A673 (cell line): ENCODE measurements at regions not wholly inside any gene's neighbourhood (a gene's known extent, or its start where the extent isn't known, plus 50 kb on each side); places are given as distances from the start of the nearest gene placed in this dataset.

ENCODE experiments used
- BruUV-seq: library from RNA; stranded (reverse); fragments of 400-500 nt; replicated peaks from 2 replicates; lab custom pipeline; 2021; lab: Mats Ljungman, UMichigan
- CTCF ChIA-PET: fragments of 300-600 bp; sonication (Branson Sonifier 250); formaldehyde crosslinking; loops from one replicate; lab custom pipeline; 2022; ENCODE audit warnings: antibody characterized with exemption; lab: Charles Lee
- POLR2A ChIA-PET: fragments of 300-600 bp; sonication (Branson Sonifier 250); formaldehyde crosslinking; loops from one replicate; lab custom pipeline; 2022; ENCODE audit warnings: antibody characterized with exemption; ENCODE audit not compliant: low non-redundant PET; lab: Charles Lee
- DNase-seq: peaks from one replicate; pipeline ENCODE4 v3.0.0-alpha.2; 2015; ENCODE audit warnings: low spot score
- H3K27ac ChIP-seq: fragments of 200-600 bp; sonication (generic); 2 replicates; pipeline ENCODE4 v1.5.1; 2016; ENCODE audit warnings: mixed run types, low read depth, mild to moderate bottlenecking, mixed read lengths, antibody characterized with exemption, low read length; ENCODE audit not compliant: poor library complexity, severe bottlenecking
- H3K27me3 ChIP-seq: fragments of 200-600 bp; sonication (generic); replicated peaks from 2 replicates; pipeline ENCODE4 v1.6.1; 2017; ENCODE audit warnings: mixed run types, low read depth, mild to moderate bottlenecking, mixed read lengths, antibody characterized with exemption, low read length; ENCODE audit not compliant: insufficient read depth, poor library complexity
- H3K36me3 ChIP-seq: fragments of 200-600 bp; sonication (generic); 2 replicates; pipeline ENCODE4 v1.6.1; 2016; ENCODE audit warnings: mixed run types, mild to moderate bottlenecking, mixed read lengths, antibody characterized with exemption, low read length; ENCODE audit not compliant: insufficient read depth, poor library complexity, severe bottlenecking
- H3K4me1 ChIP-seq: fragments of 200-600 bp; sonication (generic); 2 replicates; pipeline ENCODE4 v1.6.1; 2017; ENCODE audit warnings: mixed run types, mild to moderate bottlenecking, mixed read lengths, antibody characterized with exemption, low read length; ENCODE audit not compliant: insufficient read depth, poor library complexity, severe bottlenecking
- H3K4me3 ChIP-seq: fragments of 200-600 bp; sonication (generic); 2 replicates; pipeline ENCODE4 v1.5.1; 2016; ENCODE audit warnings: low read depth, mixed run types, mild to moderate bottlenecking, mixed read lengths, low read length; ENCODE audit not compliant: poor library complexity, severe bottlenecking
- H3K9me3 ChIP-seq: fragments of 200-600 bp; sonication (generic); 2 replicates; pipeline ENCODE4 v1.6.1; 2016; ENCODE audit warnings: mixed run types, low read depth, mild to moderate bottlenecking, mixed read lengths, antibody characterized with exemption, low read length; ENCODE audit not compliant: poor library complexity, severe bottlenecking
- EZH2 ChIP-seq: fragments of 200-600 bp; sonication (generic); IDR thresholded peaks from 2 replicates; pipeline ENCODE4 v1.6.1; 2017; ENCODE audit warnings: borderline replicate concordance, low read depth, mild to moderate bottlenecking, mixed read lengths, antibody characterized with exemption, low read length; ENCODE audit not compliant: poor library complexity, severe bottlenecking
- intact Hi-C: fragments of 100-400 bp; cut with micrococcal nuclease; formaldehyde crosslinking; loops from one replicate; pipeline ENCODE4 v1.10.0; 2022; ENCODE audit not compliant: unreplicated experiment
- TF ChIP-seq, protein P1 (sequence below): fragments of 300-800, 200-600 bp; sonication (generic); conservative IDR thresholded peaks from 2 replicates; pipeline ENCODE4 v1.5.1; 2017; ENCODE audit warnings: low read depth, mild to moderate bottlenecking, antibody characterized with exemption, low read length, moderate library complexity, mixed read lengths

DNA sequence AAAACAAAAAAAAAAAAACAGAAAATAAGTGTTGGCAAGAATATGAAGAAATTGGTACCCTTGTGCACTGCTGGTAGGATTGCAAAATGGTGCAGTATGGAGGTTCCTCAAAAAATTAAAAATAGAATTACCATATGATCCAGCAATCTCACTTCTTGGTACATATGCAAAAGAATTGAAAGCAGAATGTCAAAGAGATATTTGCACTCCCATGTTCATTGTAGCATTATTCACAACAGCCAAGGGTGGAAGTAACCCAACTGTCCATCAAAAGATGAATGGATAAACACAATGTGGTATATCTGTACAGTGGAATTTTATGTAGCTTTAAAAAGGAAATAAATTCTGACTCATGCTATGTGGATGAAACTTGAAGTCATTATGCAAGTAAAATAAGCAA, 72.8 kb upstream of the POU3F3 start:
- Histone ChIP-seq H3K27ac (no peak overlapping the region), H3K4me1 (no peaks in the 10 kb centered on the region), H3K27me3 (no peaks in the 10 kb centered on the region), H3K4me3 (no peak overlapping the region), H3K36me3 (no peaks in the 10 kb centered on the region), H3K9me3 (no peaks in the 10 kb centered on the region)
- intact Hi-C loops = no loop called here
- TF ChIP-seq EZH2 = no peak
- TF ChIP-seq, protein P1, sequence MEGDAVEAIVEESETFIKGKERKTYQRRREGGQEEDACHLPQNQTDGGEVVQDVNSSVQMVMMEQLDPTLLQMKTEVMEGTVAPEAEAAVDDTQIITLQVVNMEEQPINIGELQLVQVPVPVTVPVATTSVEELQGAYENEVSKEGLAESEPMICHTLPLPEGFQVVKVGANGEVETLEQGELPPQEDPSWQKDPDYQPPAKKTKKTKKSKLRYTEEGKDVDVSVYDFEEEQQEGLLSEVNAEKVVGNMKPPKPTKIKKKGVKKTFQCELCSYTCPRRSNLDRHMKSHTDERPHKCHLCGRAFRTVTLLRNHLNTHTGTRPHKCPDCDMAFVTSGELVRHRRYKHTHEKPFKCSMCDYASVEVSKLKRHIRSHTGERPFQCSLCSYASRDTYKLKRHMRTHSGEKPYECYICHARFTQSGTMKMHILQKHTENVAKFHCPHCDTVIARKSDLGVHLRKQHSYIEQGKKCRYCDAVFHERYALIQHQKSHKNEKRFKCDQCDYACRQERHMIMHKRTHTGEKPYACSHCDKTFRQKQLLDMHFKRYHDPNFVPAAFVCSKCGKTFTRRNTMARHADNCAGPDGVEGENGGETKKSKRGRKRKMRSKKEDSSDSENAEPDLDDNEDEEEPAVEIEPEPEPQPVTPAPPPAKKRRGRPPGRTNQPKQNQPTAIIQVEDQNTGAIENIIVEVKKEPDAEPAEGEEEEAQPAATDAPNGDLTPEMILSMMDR = no peak
- CTCF ChIA-PET = no interaction called here
- no TSS peak for BruUV-seq
- POLR2A ChIA-PET = no interaction called here
- DNase-seq = no peak

DNA sequence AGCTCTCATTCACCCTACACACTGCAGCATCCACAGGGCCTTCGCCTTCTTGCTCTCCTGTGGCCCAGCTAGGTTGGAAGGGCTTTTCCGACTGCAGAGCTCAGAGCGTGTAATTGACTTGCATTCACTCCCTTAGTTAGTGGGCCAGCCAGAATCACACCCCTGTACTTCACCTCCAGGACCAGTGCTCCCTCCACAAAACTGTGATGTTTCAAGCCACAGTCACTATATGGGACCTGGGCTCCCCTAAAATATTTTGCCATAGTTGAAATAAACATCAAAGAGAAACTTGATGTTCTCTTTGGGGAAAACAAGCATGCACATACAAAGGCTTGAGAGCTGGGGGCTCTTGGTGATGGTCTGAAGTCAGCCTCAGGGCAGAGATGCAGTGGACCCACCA, 69.7 kb upstream of the POU3F3 start:
- POLR2A ChIA-PET = no interaction called here
- Histone ChIP-seq H3K27me3 (no peaks in the 10 kb centered on the region), H3K4me1 (no peaks in the 10 kb centered on the region), H3K4me3 (no peak overlapping the region), H3K36me3 (no peaks in the 10 kb centered on the region), H3K27ac (no peak overlapping the region), H3K9me3 (no peaks in the 10 kb centered on the region)
- CTCF ChIA-PET = no interaction called here
- intact Hi-C loops = no loop called here
- no peak for TF ChIP-seq EZH2
- TF ChIP-seq, protein P1 = no peak
- BruUV-seq = no TSS peak
- DNase-seq = no peak

DNA sequence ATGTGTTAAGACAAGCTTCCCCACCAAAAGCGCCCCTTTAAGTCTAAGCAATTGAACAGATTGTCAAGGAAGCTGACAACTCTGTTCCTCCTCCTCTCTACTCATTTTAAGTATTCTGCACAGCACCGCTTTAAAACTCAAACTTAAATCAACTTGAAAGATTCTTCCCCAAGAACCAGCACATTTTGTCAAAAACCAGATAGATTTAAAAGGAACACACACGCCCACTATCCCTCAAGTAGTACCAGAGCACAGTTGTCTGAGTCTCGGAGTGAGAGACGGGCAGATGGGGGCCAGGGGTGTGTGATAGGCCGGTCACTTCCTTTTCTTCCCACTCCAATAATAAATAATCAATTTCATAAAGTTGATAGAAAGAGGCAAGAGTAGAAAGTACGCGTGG, 67.7 kb upstream of the POU3F3 start:
- Histone ChIP-seq H3K4me3 (no peak overlapping the region), H3K36me3 (no peaks in the 10 kb centered on the region), H3K27me3 (no peaks in the 10 kb centered on the region), H3K9me3 (no peaks in the 10 kb centered on the region), H3K27ac (no peak overlapping the region), H3K4me1 (no peaks in the 10 kb centered on the region)
- TF ChIP-seq, protein P1 = no peak
- no peak for TF ChIP-seq EZH2
- intact Hi-C loops = no loop called here
- DNase-seq = no peak
- ChIA-PET POLR2A (no interaction called here), CTCF (no interaction called here)
- no TSS peak for BruUV-seq
